HL-60/S4 treated with retinoic acid at 250 ng/mL for 4 days and 3 days (cell line): ENCODE measurements at regions not wholly inside any gene's neighbourhood (a gene's known extent, or its start where the extent isn't known, plus 50 kb on each side); places are given as distances from the start of the nearest gene placed in this dataset.
"Not testable (repeated sequence)": the region's sequence is repeated elsewhere in the genome, so short reads cannot be mapped to it uniquely, and the experiment has no call there.

Experiments
- in situ Hi-C: fragments of 300-500 bp; cut with MboI; formaldehyde crosslinking; loops from 2 replicates; pipeline ENCODE4 v1.7.0; 2022; ENCODE audit warnings: low sequenced_read_pairs

DNA sequence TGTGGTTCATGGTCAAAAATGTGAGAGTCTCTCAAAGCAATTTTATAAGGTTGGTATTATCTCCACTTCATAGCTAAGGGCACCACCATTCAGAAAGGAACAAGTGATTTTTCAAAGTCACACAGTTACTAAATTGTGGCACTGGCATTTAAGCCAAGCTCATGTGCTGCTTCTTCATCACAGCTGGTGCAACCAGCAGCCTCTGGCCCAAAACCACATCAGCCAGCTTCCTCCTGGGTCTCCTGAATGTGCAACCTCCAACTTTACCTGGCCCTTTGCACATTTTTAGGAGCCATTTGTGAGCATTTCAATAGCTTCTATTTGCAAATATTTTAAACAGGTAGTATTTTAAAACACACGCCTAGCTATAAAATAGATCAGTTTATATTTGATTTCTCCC, 293.7 kb downstream of the BCL11A start:
- in situ Hi-C loops = no loop called here

GRCh38 chr2:60252581-60253150, 300.8 kb downstream of the BCL11A start:
- in situ Hi-C loops = no loop called here

DNA sequence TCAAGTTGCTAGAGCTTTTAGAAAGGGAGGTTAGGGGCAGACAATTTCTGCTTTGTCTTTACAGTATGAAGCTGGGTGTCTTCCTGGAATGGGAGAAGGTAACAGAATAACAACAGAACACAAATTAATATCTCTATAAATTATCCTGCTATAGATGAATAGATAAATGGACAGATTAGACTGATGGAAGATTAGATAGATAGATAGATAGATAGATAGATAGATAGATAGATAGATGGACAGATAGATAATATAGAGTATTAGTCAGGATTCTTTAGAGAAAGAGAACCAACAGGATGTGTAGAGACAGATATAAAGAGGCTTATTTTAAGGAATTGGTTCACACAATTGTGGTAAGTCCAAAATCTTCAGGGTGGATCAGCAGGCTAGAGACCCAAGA, 302.2 kb downstream of the BCL11A start:
- in situ Hi-C loops = no loop called here

DNA sequence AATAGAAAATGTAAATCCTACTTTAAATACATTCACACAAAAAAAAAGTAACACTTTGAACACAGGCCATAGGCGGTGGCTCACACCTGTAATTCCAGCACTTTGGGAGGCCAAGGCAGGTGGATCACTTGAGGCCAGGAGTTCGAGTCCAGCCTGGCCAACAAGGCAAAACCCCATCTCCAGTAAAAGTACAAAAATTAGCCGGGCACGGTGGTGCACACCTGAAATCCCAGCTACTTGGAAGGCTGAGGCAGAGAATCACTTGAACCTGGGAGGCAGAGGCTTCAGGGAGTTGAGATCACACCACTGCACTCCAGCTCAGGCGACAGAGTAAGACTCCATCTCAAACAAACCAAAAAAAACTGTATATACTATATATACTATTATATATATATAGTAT, 303.6 kb downstream of the BCL11A start:
- in situ Hi-C loops = no loop called here

DNA sequence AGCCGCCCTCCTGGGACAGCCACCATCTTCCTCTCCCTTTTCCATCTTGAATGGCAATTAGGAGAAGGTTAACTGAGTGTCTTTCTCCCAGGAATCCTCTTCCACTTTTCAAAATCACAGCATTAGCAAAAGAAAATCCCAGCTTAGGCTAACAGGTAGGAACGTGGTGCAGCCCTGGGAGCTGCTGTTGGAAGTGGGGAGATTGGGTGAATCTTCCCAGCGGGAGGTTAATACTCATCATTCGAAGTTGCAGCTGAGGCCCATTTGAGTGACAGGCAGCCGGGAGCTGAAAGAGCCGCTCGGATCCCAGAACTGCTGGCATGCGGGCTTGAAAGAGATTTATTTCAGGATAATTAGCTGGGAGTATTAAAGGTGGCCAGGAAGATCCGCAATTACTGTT, 306.0 kb downstream of the BCL11A start:
- in situ Hi-C loops = no loop called here

GRCh38 chr2:60246583-60246982, 306.9 kb downstream of the BCL11A start:
- in situ Hi-C loops = no loop called here

DNA sequence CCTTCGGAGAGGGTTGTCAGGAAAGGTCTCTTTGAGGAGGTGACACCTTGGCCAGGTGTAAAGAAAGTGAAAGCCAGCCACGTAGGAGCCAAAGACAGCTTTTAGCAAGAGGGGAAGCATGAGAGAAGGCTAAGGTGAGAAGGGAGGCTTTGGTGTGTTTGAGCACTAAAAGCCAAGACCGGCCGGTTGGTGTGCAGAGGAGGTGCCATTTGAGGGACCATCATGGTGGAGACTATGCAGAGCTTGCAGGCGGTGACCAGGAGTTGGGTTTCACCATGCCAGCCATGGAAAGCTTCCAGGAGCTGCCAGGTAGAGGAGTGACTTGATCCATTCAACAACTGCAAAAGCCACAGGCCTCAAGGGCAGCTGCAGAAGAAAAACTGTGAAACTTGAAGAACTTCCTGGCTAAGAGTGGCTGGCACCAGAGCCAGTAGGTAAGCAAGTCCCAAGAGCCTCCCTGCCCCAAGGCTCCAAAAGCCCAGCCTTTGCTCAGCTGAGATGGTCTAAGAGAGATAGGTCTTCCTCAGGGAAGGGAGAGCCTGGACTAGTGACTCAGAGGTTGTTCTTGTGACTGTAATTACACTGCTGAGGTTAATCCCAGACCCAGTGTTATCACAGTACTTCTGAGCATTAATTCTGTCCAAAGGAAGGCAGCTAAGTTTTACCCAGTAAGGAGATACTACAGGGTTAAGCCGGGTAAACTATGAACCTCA, 319.0 kb downstream of the BCL11A start:
- in situ Hi-C loops = no loop called here

DNA sequence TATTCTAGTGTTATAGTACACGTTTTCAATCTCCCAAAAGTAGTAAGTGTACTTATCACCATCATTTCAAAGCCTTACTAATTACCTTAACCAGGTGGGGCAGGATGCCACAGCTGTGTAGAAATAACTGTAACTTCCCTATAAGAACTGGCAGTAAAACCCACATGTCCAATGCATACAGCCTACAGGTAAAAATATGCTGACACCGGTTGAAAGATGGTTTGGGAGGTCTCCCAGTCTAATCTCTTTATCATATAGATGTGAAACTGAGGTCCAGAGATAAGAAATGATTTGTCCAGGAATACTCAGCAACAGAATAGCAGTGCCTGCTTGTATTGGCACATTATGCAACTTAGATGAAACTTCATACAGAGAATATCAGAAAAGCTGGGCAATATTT, 322.9 kb downstream of the BCL11A start:
- in situ Hi-C loops = no loop called here

- in situ Hi-C loops = no loop called here
Measured at GRCh38 chr2:60230037-60230436, 323.4 kb downstream of the BCL11A start.

DNA sequence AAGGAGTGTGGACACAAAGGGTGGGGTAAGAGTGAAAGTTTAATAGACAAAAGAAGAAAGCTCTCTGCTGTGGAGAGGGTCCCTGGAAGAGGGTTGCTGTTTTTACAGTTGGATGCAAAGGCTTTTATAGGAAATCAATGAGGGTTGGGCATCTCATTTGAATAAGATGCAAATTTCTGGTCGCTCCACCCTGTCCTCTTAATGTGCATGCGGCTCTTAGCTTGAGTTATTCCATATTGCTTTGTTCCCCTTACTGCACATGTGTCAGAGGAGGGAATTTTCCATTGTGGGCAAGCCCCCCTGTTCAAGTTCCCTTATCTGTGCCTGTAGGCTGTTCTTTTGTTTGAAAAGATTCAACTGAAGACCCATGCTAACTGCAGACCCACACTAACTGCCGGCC, 326.5 kb downstream of the BCL11A start:
- in situ Hi-C loops = no loop called here

DNA sequence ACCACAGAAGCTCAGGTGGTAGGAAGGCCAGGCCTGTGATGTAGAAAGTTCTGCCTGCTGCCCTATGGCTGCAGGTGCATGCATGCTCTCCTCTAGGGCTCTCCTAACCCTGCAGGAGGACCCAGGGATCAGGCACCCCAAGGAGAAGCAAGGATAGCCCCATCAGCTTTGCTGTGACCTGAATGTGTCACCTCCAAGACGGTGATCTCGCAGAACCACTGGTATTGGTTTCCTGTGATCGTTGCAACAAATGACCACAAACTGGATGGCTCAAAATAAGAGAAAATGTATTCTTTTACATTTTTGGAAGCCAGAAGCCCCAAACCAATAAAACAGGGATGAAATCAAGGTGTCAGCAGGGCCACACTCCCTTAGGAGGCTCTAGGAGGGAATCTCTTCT, 327.3 kb downstream of the BCL11A start:
- in situ Hi-C loops = no loop called here

DNA sequence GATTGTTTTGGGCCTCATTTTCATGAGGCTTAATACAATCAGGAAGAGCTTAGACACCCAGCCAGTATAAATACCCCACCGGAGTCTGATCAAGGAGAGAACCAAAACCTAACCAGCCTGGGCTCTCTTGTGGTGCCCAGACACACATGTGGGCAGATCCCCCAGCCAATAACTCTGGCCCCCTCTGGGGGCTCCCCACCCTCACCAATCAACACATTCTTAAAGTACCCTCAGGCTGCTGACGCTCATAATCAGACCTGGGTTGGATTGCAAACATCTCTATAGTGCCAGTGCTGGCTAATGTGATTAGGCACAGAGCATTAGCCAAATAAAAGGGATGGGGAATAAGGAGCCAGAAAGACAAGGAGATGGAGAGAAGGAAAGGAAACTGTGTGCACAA, 329.6 kb downstream of the BCL11A start:
- in situ Hi-C loops = no loop called here

DNA sequence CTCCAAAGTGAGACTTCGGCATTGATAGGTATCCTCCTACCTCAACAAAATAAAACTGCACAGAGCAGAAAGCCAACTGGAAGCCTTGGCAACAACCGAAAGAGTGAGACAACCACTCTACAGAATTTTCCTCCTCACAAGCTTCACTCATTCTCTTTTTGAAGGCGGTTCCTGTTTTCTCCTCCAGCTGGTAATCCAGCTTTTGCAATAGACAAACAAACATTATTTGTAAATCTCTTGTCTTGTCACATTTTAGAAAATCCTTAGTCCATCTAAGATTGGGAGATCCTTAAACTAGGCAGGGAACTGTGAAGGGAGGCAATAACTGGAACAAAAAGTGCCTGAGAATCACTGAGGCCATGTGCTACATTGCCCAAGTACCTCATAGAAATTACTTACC, 332.4 kb downstream of the BCL11A start:
- in situ Hi-C loops = no loop called here

DNA sequence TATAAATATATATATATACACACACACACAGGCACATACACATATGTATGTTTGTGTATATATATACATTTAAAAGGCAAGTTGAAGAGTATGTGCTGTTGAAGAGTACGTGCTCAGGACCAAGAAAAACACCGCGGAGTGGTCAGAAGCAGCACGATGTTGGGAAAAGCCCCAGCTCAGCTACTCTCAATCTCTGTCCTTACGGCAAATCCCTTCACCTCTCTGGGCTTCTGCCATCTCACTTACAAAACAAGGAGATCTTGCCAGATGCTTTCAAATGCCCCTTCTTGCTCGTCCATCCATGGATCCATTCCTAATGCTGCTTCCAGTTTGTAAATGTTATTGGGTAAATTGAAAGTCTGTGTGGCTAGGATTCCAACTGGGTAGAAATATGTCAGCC, 333.9 kb downstream of the BCL11A start:
- in situ Hi-C loops = no loop called here

GRCh38 chr2:60216452-60216995, 336.9 kb downstream of the BCL11A start:
- in situ Hi-C loops = no loop called here

DNA sequence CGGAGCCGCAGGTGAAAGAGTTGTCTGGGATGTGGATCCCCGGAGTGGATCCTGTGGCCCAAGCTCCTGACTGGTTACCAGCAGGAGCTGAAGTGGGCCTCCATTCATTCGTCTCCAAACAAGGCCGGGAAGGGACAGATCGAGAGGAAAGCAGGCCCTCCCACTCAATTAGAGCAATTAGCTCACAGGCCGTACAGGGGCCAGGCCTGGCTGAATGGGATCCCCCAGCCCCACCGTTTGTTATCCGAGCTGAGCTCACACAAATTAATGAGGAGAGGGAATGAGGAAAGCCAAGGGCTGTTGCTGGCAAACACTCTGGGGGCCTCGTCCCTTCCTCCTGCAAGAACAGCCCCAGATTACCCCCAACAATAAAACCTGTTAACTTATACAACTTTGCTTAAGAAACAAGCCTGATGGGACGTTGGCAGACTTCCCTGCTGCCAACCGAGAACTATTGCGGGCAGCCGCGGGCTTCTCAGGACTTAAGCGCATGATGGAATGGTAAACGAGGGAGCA, 338.0 kb downstream of the BCL11A start:
- in situ Hi-C loops = no loop called here

DNA sequence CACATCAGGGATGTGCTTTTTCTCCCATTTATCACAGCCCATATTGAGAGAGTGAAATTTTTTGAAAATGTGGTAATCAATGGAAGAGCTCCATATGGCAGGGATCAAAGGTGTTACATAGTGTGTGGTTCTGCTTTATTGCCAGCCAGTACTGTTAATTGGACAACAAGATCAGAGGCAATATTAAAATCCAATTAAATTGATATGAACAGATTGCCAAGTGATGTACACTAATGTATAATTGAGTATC, 338.9 kb downstream of the BCL11A start:
- in situ Hi-C loops = no loop called here

GRCh38 chr2:60213865-60214625, 339.4 kb downstream of the BCL11A start:
- in situ Hi-C loops = no loop called here

DNA sequence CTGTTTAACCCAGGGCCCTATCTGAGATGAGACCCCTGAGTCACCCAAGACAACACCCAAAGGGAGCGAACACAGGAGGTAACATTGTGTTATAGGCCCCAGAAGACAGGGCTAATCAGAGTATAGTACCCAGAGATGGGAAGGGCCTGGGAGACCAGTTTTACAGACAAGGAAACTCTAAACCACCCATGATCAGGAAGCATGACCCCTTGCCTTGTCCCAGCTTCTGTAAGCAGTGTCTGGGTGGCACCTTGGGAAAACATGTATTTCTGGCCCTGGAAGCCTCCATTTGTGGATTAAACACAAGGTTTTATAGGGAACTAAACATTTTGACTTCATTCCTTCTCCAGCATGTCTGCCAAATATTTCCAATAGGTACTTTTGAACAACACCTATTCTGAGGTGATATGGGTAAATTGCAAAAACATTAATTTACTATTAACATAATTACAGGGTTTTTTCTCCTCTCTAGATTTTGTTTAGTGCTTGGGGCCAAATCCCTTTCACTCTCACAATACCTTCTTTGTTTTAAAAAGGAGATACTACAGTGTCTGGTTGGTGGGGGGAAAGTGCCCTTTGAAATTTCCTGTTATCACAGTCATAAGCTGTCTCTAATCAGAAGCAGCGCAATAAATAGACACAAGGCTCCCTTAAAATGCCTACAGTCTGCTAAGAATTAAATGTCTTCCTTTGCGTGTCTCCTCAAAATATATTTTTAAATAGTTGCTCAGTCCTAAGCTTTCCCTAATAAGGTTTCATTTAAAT, 341.1 kb downstream of the BCL11A start:
- in situ Hi-C loops = no loop called here

DNA sequence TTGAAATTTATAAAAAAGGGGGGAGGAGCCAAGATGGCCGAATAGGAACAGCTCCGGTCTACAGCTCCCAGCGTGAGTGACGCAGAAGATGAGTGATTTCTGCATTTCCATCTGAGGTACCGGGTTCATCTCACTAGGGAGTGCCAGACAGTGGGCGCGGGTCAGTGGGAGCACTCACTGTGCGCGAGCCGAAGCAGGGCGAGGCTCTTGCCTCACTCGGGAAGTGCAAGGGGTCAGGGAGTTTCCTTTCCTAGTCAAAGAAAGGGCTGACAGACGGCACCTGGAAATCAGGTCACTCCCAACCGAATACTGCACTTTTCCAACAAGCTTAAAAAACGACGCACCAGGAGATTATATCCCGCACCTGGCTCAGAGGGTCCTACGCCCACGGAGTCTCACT, 364.4 kb downstream of the BCL11A start:
- in situ Hi-C loops = not testable (repeated sequence)

DNA sequence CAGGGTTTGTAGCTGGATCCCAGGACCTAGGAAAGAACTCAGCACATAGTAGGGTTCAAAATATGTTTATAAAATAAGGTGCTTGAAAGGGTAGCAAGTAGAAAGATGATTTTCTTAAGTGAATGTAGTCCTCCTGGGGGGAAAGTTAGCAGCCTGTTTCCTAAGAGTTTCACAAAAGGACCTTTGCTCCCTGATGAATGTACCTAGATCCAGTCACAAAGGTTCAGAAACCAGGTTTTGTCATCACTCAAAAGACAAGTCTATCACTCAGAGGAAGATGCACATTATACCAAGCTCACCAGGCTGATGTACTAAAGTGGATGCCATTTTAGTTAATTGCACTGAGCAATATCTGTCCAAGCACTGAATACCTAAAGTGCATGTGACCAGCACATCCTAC, 378.2 kb downstream of the BCL11A start:
- in situ Hi-C loops = no loop called here
